ENCODE measurements at regions not wholly inside any gene's neighbourhood (a gene's known extent, or its start where the extent isn't known, plus 50 kb on each side); places are given as distances from the start of the nearest gene placed in this dataset.

DNA sequence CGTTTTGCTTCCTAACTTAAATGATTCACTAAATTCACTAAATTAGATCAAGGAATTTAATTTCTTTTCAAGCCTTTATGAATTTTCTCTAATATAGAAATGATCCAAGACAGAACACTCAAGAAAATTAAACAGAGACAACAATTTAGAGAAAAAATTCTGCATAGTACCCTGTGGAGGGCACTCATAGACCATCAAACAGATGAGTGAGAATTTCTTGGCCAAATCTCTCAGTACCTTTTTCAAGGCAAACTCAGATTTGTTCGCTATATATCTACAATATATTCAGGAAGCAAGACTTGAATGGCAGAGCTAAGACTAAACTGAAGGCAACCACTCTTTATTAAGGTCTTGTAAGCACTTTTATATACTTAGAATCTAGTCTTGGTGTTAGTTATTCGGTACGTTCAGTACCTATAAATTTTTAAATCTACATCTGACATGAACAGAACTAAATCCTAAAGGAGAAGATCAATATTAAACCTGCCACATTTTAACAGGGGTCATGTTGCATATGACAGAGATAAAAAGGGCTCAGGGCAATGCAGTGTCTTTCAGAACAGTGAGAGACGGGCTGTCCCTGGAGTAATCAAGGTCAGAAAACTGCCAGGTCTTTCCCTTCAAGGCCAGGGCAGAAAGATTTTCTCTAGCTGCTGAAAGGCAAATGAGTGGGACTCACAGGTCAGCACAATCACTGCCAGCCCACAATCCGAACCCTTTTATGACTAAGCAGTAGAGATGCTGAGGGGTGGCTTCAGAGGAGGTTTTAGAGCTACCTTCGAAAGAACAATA, 118.8 kb upstream of the TMPRSS15 start:
- DNase-seq (ENCODE audit: extremely low spot score), result no peak
- H3K36me3 ChIP-seq, result no peaks in the 10 kb centered on the region
- H3K27ac ChIP-seq (replicated peaks in 1 of 4), result no peak overlapping the region
- H3K4me1 ChIP-seq, result no peaks in the 10 kb centered on the region
- intact Hi-C loops (cut with DNase I), result no loop called here
- H3K4me3 ChIP-seq, result no peak overlapping the region
- no peaks in the 10 kb centered on the region for H3K9me3 ChIP-seq
- H3K27me3 ChIP-seq, result no peaks in the 10 kb centered on the region
- 70% methylated on average over 7 of the region's 7 CpGs for WGBS
- no peak for TF ChIP-seq POLR2A (IDR thresholded peaks at IDR 0.05; ENCODE audit: low read depth)
- TF ChIP-seq, protein P1, sequence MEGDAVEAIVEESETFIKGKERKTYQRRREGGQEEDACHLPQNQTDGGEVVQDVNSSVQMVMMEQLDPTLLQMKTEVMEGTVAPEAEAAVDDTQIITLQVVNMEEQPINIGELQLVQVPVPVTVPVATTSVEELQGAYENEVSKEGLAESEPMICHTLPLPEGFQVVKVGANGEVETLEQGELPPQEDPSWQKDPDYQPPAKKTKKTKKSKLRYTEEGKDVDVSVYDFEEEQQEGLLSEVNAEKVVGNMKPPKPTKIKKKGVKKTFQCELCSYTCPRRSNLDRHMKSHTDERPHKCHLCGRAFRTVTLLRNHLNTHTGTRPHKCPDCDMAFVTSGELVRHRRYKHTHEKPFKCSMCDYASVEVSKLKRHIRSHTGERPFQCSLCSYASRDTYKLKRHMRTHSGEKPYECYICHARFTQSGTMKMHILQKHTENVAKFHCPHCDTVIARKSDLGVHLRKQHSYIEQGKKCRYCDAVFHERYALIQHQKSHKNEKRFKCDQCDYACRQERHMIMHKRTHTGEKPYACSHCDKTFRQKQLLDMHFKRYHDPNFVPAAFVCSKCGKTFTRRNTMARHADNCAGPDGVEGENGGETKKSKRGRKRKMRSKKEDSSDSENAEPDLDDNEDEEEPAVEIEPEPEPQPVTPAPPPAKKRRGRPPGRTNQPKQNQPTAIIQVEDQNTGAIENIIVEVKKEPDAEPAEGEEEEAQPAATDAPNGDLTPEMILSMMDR (IDR thresholded peaks at IDR 0.05), result peak in 1 of 3 experiments; percentile 3
- TF ChIP-seq POLR2AphosphoS5 (IDR thresholded peaks at IDR 0.05), result no peak
- no peak for TF ChIP-seq EP300 (IDR thresholded peaks at IDR 0.05)

DNA sequence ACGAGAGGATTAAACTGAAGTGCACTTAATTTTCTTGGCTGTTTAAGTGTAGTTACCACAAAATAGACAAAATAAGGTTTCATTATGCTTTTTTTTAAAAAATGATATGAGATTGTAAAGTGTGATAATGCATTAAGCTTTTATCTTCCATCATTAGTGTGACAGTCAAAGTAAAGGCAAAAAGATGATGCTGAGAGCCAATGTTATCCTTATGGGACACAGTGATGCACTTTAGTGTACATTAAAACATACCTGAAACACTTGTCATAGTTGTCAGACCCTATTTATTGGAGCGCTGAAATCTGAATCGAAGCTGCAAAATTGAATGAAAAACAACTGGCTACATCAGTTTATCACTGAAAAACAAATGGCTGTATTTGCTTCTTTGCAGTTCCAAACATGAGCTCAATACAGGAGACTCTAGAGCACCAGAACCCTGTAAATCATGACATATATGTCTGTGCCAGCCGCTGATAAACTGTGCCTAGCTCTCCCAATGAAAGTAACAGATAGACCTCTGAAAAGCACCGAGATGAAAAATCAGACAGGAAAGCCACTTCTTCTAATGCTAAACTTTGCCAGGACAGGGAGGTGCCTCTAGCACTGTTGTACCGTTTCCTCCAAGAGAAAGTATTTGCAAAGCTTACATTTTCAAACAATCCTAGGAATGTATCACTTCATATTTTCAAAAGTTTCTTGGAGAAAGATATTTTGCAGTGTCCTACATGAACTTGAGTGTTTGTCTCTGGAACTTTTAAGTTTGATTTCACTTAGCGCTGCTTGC, 120.7 kb upstream of the TMPRSS15 start:
- H3K36me3 ChIP-seq, result no peaks in the 10 kb centered on the region
- DNase-seq (ENCODE audit: extremely low spot score), result no peak
- 60% methylated on average over 7 of the region's 7 CpGs for WGBS
- H3K4me1 ChIP-seq, result peaks cover 0 to 6% (median 2%) of the 10 kb centered on the region in 4 donors
- no peaks in the 10 kb centered on the region for H3K9me3 ChIP-seq
- H3K27ac ChIP-seq (replicated peaks in 1 of 4), result no peak overlapping the region
- no peak overlapping the region for H3K4me3 ChIP-seq
- intact Hi-C loops (cut with DNase I), result no loop called here
- H3K27me3 ChIP-seq, result no peaks in the 10 kb centered on the region
- TF ChIP-seq EP300 (IDR thresholded peaks at IDR 0.05) (no peak), POLR2A (IDR thresholded peaks at IDR 0.05; ENCODE audit: low read depth) (no peak), POLR2AphosphoS5 (IDR thresholded peaks at IDR 0.05) (no peak)
- TF ChIP-seq, protein P1 (IDR thresholded peaks at IDR 0.05), result no peak

DNA sequence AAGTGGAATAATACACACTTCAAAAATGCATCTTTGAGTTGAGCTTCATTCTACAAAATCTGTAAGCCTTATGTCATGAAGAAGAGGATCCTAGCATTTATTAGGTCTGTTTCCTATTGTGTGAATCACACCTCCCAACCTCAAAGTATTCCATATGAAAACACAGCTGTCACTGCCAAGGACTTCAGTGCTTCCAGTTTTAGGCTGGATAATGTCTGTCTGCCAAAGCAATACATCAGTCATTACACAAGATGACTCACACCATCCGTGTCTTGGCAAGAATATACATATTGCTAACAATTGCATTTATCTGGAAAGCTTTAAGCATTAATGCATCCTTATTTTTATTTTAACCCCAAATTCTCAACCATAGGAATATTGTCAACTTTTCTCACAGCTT, 125.7 kb upstream of the TMPRSS15 start:
- no peaks in the 10 kb centered on the region for H3K27me3 ChIP-seq
- no peak for DNase-seq (ENCODE audit: extremely low spot score)
- intact Hi-C loops (cut with DNase I), result no loop called here
- no peak overlapping the region for H3K4me3 ChIP-seq
- TF ChIP-seq POLR2AphosphoS5 (IDR thresholded peaks at IDR 0.05) (no peak), POLR2A (IDR thresholded peaks at IDR 0.05; ENCODE audit: low read depth) (no peak), EP300 (IDR thresholded peaks at IDR 0.05) (no peak)
- TF ChIP-seq, protein P1 (IDR thresholded peaks at IDR 0.05), result no peak
- 13% methylated on average over 1 of the region's 1 CpG for WGBS
- H3K27ac ChIP-seq (replicated peaks in 1 of 4), result no peak overlapping the region
- H3K9me3 ChIP-seq, result no peaks in the 10 kb centered on the region
- peaks cover 0 to 8% (median 3%) of the 10 kb centered on the region in 4 donors for H3K4me1 ChIP-seq
- no peaks in the 10 kb centered on the region for H3K36me3 ChIP-seq

DNA sequence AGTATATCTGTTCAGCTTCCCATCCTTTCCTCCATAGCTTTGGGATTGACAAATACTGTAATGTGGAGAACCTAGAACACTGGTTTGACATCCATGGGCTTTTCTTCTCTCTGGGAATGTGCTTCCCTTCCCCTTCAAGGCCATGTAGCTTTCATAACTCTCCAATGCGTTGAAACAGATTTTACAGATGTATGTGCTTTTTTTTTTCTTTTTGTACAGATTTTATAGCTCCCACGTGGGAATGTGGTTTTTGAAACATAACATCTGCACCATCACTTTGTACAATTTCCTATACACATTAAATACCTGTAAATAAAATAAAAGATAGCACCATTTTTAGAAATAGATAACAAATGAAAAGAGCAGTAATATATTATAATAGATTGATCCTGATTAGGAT, 138.5 kb upstream of the TMPRSS15 start:
- 46% methylated on average over 2 of the region's 2 CpGs for WGBS
- Histone ChIP-seq H3K9me3 (no peaks in the 10 kb centered on the region), H3K4me1 (no peaks in the 10 kb centered on the region), H3K27ac (replicated peaks in 1 of 4) (no peak overlapping the region), H3K36me3 (no peaks in the 10 kb centered on the region), H3K4me3 (no peak overlapping the region), H3K27me3 (no peaks in the 10 kb centered on the region)
- intact Hi-C loops (cut with DNase I), result no loop called here
- TF ChIP-seq POLR2A (IDR thresholded peaks at IDR 0.05; ENCODE audit: low read depth) (no peak), POLR2AphosphoS5 (IDR thresholded peaks at IDR 0.05) (no peak)
- TF ChIP-seq, protein P1 (IDR thresholded peaks at IDR 0.05), result no peak
- no peak for DNase-seq (ENCODE audit: extremely low spot score)
